GM12891 (cell line): ENCODE measurements at regions not wholly inside any gene's neighbourhood (a gene's known extent, or its start where the extent isn't known, plus 50 kb on each side); places are given as distances from the start of the nearest gene placed in this dataset.
"Not testable (repeated sequence)": the region's sequence is repeated elsewhere in the genome, so short reads cannot be mapped to it uniquely, and the experiment has no call there.

ENCODE experiments used
- DNase-seq: peaks from one replicate; pipeline ENCODE4 v3.0.0; 2011; ENCODE audit warnings: low spot score; ENCODE audit not compliant: insufficient read length
- FAIRE-seq: peaks from 2 replicates; lab custom pipeline; 2011; peaks lifted over from hg19 to GRCh38; lab: Jason Lieb, UNC
- PAX5 ChIP-seq: IDR thresholded peaks from 2 replicates; pipeline ENCODE4 v1.6.1; 2011; ENCODE audit warnings: low read length, moderate library complexity, mild to moderate bottlenecking; ENCODE audit not compliant: insufficient read depth, severe bottlenecking
- POLR2A ChIP-seq: IDR thresholded peaks from 2 replicates; pipeline ENCODE4 v1.6.1; 2011; ENCODE audit warnings: low read depth, low read length, control low read depth
- POLR2AphosphoS5 ChIP-seq: IDR thresholded peaks from 2 replicates; pipeline ENCODE4 v1.6.1; 2011; ENCODE audit warnings: low read depth, low read length, control low read depth
- POU2F2 ChIP-seq: IDR thresholded peaks from 2 replicates; pipeline ENCODE4 v1.6.1; 2011; ENCODE audit warnings: low read depth, mild to moderate bottlenecking, control low read depth, low read length, moderate library complexity
- SPI1 ChIP-seq: IDR thresholded peaks from 2 replicates; pipeline ENCODE4 v1.6.1; 2011; ENCODE audit warnings: low read depth, low read length, control low read depth
- TAF1 ChIP-seq: IDR thresholded peaks from 2 replicates; pipeline ENCODE4 v1.6.1; 2011; ENCODE audit warnings: low read depth, low read length, control low read depth

- no peak for TF ChIP-seq POU2F2
- no peak for TF ChIP-seq POLR2AphosphoS5
- no peak for TF ChIP-seq TAF1
- no peak for TF ChIP-seq PAX5
- TF ChIP-seq SPI1 = no peak
- no peak for TF ChIP-seq POLR2A
- FAIRE-seq (no peak), DNase-seq (peak; percentile 31)
Measured at GRCh38 chr2:91477731-91478672, 2786.5 kb downstream of the RPIA start.

DNA sequence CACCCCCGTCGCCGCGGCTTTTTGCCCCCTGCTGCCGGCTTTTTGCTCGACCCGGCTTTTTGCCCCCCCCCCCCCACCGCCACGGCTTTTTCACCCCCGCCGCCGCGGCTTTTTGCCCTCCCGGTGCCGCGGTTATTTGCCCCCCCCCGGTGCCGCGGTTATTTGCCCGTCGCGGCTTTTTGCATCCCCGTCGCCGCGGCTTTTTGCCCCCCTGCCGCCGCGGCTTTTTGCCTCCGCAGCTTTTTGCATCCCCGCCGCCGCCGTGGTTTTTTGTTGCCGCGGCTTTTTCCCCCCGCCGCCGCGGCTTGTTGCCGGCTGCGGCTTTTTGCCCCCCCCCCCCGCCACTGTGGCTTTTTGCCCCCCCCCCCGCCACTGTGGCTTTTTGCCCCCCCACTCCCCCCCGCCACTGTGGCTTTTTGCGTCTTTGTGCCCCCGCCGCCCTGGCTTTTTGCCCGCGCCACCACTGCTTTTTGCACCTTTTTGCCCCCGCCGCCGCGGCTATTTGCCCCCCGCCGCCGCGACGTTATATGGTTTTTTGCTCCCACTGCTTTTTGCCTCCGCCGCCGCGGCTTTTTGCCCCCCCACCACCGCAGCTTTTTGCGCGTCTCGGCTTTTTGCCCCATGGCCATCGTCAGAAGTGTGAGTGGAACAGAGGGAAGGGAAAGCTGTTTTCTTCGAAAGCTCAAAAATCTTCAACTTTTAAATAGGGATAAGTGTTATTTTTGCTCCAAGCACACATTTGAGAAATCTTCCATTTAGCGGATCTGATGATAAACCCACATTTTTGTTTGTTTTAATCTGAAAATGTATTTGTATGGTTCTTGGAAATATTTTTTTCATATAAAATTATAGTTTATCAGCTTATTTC, 2787.6 kb downstream of the RPIA start:
- DNase-seq, FAIRE-seq: not testable (repeated sequence)

GRCh38 chr2:91485226-91485625, 2793.8 kb downstream of the RPIA start:
- not testable (repeated sequence) for DNase-seq, FAIRE-seq

DNA sequence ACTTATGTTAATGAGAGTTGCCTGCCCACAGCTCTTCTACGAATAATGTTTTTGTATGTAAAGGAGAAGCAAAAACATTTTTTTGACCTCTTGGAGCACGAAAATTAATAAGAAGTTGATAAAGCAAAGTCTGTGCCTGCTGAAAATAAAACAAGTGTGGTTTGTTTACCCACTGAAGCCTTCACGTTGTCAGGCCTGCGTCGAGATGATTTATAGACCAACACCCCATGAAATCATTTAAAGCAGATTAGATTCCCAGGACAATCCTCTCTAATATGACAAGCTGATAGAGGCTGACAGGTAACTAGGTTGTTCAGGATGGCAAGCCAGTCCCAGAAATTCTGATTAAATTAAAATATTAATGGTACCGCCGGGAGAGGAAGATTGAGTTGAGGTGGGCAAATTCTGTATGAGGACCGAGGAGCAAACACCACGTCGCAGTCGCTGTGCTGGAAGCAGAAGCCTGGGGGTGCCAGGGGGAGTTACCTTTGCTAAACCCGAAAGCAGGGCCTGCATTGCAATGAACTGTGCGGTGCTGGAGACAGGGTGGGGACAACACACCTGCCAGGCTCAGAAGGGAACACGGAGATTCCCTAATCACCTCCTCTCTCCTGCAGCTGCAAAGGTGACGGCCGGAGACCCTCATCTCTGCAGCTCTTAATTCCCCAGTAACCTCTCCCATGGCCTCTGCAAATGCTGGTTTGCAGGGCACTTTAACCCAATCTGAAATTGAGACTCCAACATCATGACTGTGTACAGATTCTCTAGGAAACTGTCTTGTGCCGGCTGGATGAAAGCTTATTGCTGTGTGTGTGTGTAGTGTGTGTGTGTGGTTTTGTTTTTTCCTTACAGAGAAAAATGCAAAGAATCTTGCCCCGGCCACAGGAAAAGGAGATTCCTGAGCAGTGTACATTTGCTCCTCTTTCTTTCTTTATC, 2805.9 kb downstream of the RPIA start:
- not testable (repeated sequence) for DNase-seq, FAIRE-seq

DNA sequence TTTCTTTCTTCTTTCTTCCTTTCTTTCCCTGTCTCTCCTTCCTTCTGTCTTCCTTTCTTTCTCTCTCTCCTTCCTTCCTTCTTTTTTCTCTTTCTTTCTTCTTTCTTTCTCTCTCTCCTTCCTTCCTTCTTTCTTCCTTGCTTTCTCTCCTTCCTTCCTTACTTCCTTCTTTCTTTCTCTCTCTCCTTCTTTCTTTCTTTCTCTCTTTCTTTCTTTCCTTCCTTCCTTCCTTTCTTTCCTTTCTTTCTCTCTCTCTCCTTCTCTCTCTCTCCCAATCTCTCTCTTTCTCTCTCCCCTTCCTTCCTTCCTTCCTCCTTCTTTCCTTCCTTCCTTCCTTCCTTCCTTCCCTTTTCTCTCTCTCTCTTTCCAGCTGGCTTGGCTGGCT, 2806.6 kb downstream of the RPIA start:
- FAIRE-seq, DNase-seq: not testable (repeated sequence)

DNA sequence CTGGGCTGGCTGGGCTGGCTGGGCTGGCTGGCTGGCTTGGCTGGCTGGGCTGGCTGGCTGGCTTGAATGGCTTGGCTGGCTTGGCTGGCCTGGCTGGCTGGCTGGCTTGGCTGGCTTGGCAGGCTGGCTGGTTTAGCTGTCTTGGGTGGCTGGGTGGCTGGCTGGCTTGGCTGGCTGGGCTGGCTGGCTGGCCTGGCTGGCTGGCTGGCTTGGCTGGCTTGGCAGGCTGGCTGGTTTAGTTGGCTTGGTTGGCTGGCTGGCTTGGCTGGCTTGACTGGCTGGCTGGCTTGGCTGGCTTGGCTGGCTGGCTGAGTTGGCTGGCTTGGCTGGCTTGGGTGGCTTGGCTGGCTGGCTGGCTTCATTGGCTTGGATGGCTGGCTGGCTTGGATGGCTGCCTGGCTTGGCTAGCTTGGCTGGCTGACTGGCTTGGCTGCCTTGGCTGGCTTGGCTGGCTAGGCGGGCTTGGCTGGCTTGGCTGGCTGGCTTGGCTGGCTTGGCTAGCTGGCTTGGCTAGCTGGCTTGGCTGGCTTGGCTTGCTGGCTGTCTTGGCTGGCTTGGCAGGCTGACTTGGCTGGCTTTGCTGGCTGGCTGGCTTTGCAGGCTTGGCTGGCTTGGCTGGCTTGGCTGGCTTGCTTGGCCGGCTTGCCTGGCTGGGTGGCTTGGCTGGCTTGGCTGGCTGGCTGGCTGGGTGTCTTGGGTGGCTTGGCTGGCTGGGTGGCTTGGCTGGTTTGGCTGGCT, 2807.2 kb downstream of the RPIA start:
- DNase-seq, FAIRE-seq: not testable (repeated sequence)

DNA sequence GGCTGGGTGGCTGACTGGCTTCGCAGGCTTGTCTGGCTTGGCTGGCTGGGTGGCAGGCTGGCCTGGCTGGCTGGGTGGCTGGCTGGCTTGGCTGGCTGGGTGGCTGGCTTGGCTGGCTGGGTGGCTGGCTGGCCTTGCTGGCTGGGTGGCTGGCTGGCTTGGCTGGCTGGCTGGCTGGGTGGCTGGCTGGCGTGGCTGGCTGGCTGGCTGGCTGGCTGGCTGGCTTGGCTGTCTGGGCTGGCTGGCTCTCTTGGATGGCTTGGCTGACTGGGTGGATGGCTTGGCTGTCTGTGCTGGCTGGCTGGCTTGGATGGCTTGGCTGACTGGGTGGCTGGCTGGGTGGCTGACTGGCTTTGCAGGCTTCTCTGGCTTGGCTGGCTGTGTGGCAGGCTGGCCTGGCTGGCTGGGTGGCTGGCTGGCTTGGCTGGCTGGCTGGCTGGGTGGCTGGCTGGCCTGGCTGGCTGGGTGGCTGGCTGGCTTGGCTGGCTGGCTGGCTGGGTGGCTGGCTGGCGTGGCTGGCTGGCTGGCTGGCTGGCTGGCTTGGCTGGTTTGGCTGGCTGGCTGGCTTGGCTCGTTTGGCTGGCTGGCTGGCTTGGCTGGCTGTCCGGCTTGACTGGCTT, 2808.1 kb downstream of the RPIA start:
- not testable (repeated sequence) for DNase-seq, FAIRE-seq

DNA sequence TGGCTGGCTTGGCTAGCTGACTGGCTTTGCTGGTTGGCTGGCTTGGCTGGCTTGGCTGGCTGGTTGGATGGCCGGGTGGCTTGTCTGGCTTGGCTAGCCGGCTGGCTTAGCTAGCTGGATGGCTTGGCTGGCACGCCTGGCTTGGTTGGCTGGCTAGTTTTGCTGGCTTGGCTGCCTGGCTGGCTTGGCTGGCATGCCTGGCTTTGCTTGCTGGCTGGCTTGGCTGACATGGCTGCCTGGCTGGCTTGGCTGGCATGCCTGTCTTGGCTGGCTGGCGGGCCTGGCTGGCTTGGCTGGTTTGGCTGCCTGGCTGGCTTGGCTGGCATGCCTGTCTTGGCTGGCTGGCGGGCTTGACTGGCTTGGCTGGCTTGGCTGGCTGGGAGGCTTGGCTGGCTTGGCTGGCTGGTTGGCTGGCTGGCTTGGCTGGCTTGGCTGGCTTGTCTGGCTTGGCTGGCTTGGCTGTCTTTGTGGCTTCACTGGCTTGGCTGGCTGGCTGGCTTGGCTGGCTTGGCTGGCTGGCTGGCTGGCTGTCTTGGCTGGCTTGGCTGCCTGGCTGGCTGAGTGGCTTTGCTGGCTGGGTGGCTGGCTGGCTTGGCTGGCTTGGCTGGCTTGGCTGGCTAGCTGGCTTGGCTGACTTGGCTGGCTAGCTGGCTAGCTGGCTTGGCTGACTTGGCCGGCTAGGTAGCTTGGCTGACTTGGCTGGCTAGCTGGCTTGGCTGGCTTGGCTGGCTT, 2808.9 kb downstream of the RPIA start:
- FAIRE-seq, DNase-seq: not testable (repeated sequence)

DNA sequence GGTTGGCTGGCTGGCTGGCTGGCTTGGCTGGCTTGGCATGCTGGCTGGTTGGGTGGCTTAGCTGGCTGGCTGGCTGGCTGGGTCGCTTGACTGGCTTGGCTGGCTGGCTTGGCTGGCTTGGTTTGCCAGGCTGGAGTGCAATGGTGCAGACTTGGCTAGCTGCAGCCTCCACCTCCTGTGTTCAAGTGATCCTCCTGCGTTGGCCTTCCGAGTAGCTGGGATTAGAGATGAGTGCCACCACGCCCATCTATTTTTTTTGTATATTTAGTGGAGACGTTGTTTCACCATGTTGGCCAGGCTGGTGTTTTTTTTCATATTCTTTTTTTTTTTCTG, 2809.5 kb downstream of the RPIA start:
- DNase-seq, FAIRE-seq: not testable (repeated sequence)

- not testable (repeated sequence) for FAIRE-seq, DNase-seq
Measured at GRCh38 chr2:91501481-91502080, 2810.1 kb downstream of the RPIA start.

DNA sequence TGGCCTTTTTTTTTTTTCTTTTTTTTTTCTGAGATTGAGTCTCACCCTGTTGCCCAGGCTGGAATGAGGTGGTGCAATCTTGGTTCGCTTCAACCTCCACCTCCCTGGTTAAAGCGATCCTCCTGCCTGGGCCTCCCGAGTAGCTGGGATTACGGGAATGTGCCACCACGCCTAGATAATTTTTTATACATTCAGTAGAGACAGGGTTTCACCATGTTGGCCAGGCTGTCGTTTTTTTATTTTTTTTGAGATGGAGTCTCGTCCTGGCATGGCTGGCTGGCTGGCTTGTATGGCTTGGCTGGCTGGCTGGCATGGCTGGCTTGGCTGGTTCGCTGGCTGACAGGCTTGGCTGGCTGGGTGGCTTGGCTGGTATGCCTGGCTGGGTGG, 2812.1 kb downstream of the RPIA start:
- DNase-seq, FAIRE-seq: not testable (repeated sequence)

- FAIRE-seq, DNase-seq: not testable (repeated sequence)
Measured at GRCh38 chr2:91503959-91504741, 2812.7 kb downstream of the RPIA start.

GRCh38 chr2:91508816-91509215, 2817.3 kb downstream of the RPIA start:
- not testable (repeated sequence) for FAIRE-seq

GRCh38 chr2:91509276-91509675, 2817.8 kb downstream of the RPIA start:
- not testable (repeated sequence) for DNase-seq

More at GRCh38 chr2:91508816-91509215, 2817.3 kb downstream of the RPIA start:
- DNase-seq = not testable (repeated sequence)

More at GRCh38 chr2:91509276-91509675, 2817.8 kb downstream of the RPIA start:
- not testable (repeated sequence) for FAIRE-seq
